IMR-90 (cell line): ENCODE measurements at regions not wholly inside any gene's neighbourhood (a gene's known extent, or its start where the extent isn't known, plus 50 kb on each side); places are given as distances from the start of the nearest gene placed in this dataset.

ENCODE experiments used
- ATAC-seq: fragments of 200-7000 bp; cut with Tn5 transposase; 2 replicates; pipeline ENCODE4 v1.9.1; 2020; ENCODE audit warnings: low read depth, mild to moderate bottlenecking, moderate library complexity
- BruUV-seq: library from RNA; stranded (reverse); fragments of 400-500 nt; replicated peaks from 2 replicates; lab custom pipeline; 2021; lab: Mats Ljungman, UMichigan
- CTCF ChIA-PET: fragments of 300-600 bp; formaldehyde crosslinking; extraction: SDS; loops from one replicate; lab custom pipeline; 2021; ENCODE audit warnings: antibody characterized with exemption; lab: Yijun Ruan, JAX
- POLR2A ChIA-PET: fragments of 300-600 bp; sonication (Branson Sonifier 250); formaldehyde crosslinking; loops from one replicate; lab custom pipeline; 2022; ENCODE audit warnings: antibody characterized with exemption; ENCODE audit not compliant: unreplicated experiment; lab: Charles Lee
- DNase-seq: peaks from one replicate; pipeline ENCODE4 v3.0.0; 2013
- H2AFZ ChIP-seq: replicated peaks from 2 replicates; pipeline ENCODE3; 2013; ENCODE audit warnings: low read length, mild to moderate bottlenecking; ENCODE audit not compliant: poor library complexity
- H2AK5ac ChIP-seq: 2 replicates; pipeline ENCODE4 v1.6.1; 2013; ENCODE audit warnings: low read depth, low read length, inconsistent platforms
- H2AK9ac ChIP-seq: replicated peaks from 2 replicates; pipeline ENCODE3; 2013; ENCODE audit warnings: mild to moderate bottlenecking, low read depth, low read length, moderate library complexity; ENCODE audit not compliant: poor library complexity
- H2BK120ac ChIP-seq: 2 replicates; pipeline ENCODE4 v1.6.1; 2013; ENCODE audit warnings: low read depth, low read length, inconsistent platforms
- H2BK15ac ChIP-seq: 3 replicates; pipeline ENCODE4 v1.6.1; 2013; ENCODE audit warnings: low read depth, low read length, inconsistent platforms
- H2BK20ac ChIP-seq: 2 replicates; pipeline ENCODE4 v1.6.1; 2013; ENCODE audit warnings: low read depth, mild to moderate bottlenecking, inconsistent platforms, low read length, moderate library complexity
- H2BK5ac ChIP-seq: 2 replicates; pipeline ENCODE4 v1.6.1; 2013; ENCODE audit warnings: mild to moderate bottlenecking, low read depth, low read length, inconsistent platforms; ENCODE audit not compliant: poor library complexity, severe bottlenecking
- H3K14ac ChIP-seq: replicated peaks from 2 replicates; pipeline ENCODE4 v1.6.1; 2013; ENCODE audit warnings: low read depth, low read length, inconsistent platforms
- H3K18ac ChIP-seq: 2 replicates; pipeline ENCODE4 v1.6.1; 2013; ENCODE audit warnings: low read depth, low read length, control low read depth
- H3K23ac ChIP-seq: 2 replicates; pipeline ENCODE4 v1.6.1; 2013; ENCODE audit warnings: low read depth, low read length, inconsistent platforms
- H3K27ac ChIP-seq: 2 replicates; pipeline ENCODE4 v1.5.1; 2013; ENCODE audit warnings: mild to moderate bottlenecking, control low read depth, low read length; ENCODE audit not compliant: insufficient read depth
- H3K27me3 ChIP-seq: 2 replicates; pipeline ENCODE4 v1.6.1; 2013; ENCODE audit warnings: low read length; ENCODE audit not compliant: control insufficient read depth, insufficient read depth
- H3K36me3 ChIP-seq: 2 replicates; pipeline ENCODE4 v1.6.1; 2013; ENCODE audit warnings: low read length, mixed read lengths; ENCODE audit not compliant: control insufficient read depth, insufficient read depth
- H3K4ac ChIP-seq: 2 replicates; pipeline ENCODE4 v1.6.1; 2013; ENCODE audit warnings: low read depth, low read length, inconsistent platforms
- H3K4me1 ChIP-seq: 2 replicates; pipeline ENCODE4 v1.6.1; 2013; ENCODE audit warnings: low read length, mixed read lengths; ENCODE audit not compliant: control insufficient read depth, insufficient read depth
- H3K4me2 ChIP-seq: 2 replicates; pipeline ENCODE4 v1.6.1; 2013; ENCODE audit warnings: low read depth, mild to moderate bottlenecking, control low read depth, low read length, moderate library complexity
- H3K4me3 ChIP-seq: 2 replicates; pipeline ENCODE4 v1.5.1; 2013; ENCODE audit warnings: low read depth, mild to moderate bottlenecking, control low read depth, low read length, moderate library complexity; ENCODE audit not compliant: insufficient read depth
- H3K56ac ChIP-seq: 2 replicates; pipeline ENCODE4 v1.6.1; 2013; ENCODE audit warnings: low read length, inconsistent platforms; ENCODE audit not compliant: insufficient read depth; ENCODE audit errors: extremely low read depth
- H3K79me1 ChIP-seq, 2 experiments: 2 replicates each; pipeline ENCODE4 v1.6.1; 2013; ENCODE audit warnings: low read length in 2 of 2, inconsistent platforms in 1 of 2, low read depth in 1 of 2
- H3K9ac ChIP-seq: 2 replicates; pipeline ENCODE4 v1.6.1; 2013; ENCODE audit warnings: low read depth, low read length, control low read depth
- H3K9me1 ChIP-seq: 2 replicates; pipeline ENCODE4 v1.6.1; 2013; ENCODE audit warnings: low read length, inconsistent platforms; ENCODE audit not compliant: insufficient read depth
- H3K9me3 ChIP-seq: 2 replicates; pipeline ENCODE4 v1.6.1; 2013; ENCODE audit warnings: low read length; ENCODE audit not compliant: control insufficient read depth, insufficient read depth
- H4K20me1 ChIP-seq: 2 replicates; pipeline ENCODE4 v1.6.1; 2013; ENCODE audit warnings: low read length, inconsistent platforms; ENCODE audit not compliant: insufficient read depth
- H4K5ac ChIP-seq: 2 replicates; pipeline ENCODE4 v1.6.1; 2013; ENCODE audit warnings: mild to moderate bottlenecking, low read depth, low read length, control low read depth
- H4K8ac ChIP-seq, 2 experiments: 2 replicates each; pipeline ENCODE4 v1.6.1; 2013; ENCODE audit warnings: low read depth in 2 of 2, low read length in 2 of 2, control low read depth in 1 of 2, inconsistent platforms in 1 of 2
- H4K91ac ChIP-seq: 2 replicates; pipeline ENCODE4 v1.6.1; 2013; ENCODE audit warnings: low read depth, low read length, inconsistent platforms; ENCODE audit not compliant: insufficient read depth
- CEBPB ChIP-seq: IDR thresholded peaks from 2 replicates; pipeline ENCODE4 v1.6.1; 2012; ENCODE audit warnings: low read depth, low read length, improper control_type of control experiment
- CHD1 ChIP-seq: IDR thresholded peaks from 2 replicates; pipeline ENCODE4 v1.6.1; 2012; ENCODE audit warnings: low read depth, low read length, improper control_type of control experiment
- MAZ ChIP-seq: IDR thresholded peaks from 2 replicates; pipeline ENCODE4 v1.6.1; 2012; ENCODE audit warnings: low read depth, mild to moderate bottlenecking, low read length, improper control_type of control experiment, moderate library complexity, borderline replicate concordance
- MXI1 ChIP-seq: IDR thresholded peaks from 2 replicates; pipeline ENCODE4 v1.6.1; 2012; ENCODE audit warnings: low read depth, mild to moderate bottlenecking, low read length, moderate library complexity, borderline replicate concordance
- NFE2L2 ChIP-seq: fragments of 150-350 bp; IDR thresholded peaks from 2 replicates; pipeline ENCODE4 v1.6.1; 2016; ENCODE audit warnings: low read depth, mild to moderate bottlenecking, low read length
- POLR2A ChIP-seq: IDR thresholded peaks from 2 replicates; pipeline ENCODE4 v1.6.1; 2012; ENCODE audit warnings: mild to moderate bottlenecking, low read depth, low read length
- RCOR1 ChIP-seq: IDR thresholded peaks from 2 replicates; pipeline ENCODE4 v1.6.1; 2012; ENCODE audit warnings: mild to moderate bottlenecking, low read length, improper control_type of control experiment; ENCODE audit not compliant: insufficient replicate concordance
- RFX5 ChIP-seq: IDR thresholded peaks from 2 replicates; pipeline ENCODE4 v1.8.0; 2012; ENCODE audit warnings: low read depth, mild to moderate bottlenecking, low read length, moderate library complexity
- WGBS, 2 experiments: methylation state at CpG; one replicate each; pipeline versions ENCODE4 v1.1.5 to v1.1.7; 2013; ENCODE audit warnings: missing lambda C conversion rate in 2 of 2; ENCODE audit not compliant: insufficient read length in 1 of 2; ENCODE audit errors: extremely low coverage in 2 of 2; 5-methylcytosine and 5-hydroxymethylcytosine counted together
- dilution Hi-C: fragments of 300-500 bp; cut with HindIII; formaldehyde crosslinking; loops from one replicate; pipeline ENCODE4 v1.14.3; 2018; ENCODE audit warnings: low sequenced_read_pairs; ENCODE audit not compliant: unreplicated experiment
- in situ Hi-C: fragments of 300-500 bp; cut with MboI; formaldehyde crosslinking; loops from 3 replicates; pipeline ENCODE4 v1.14.3; 2019; ENCODE audit warnings: low sequenced_read_pairs, inconsistent platforms, mixed read lengths
- intact Hi-C: fragments of 100-400 bp; cut with micrococcal nuclease; formaldehyde crosslinking; loops from 2 replicates; pipeline ENCODE4 v1.10.0; 2022

GRCh38 chr12:66879409-66879808 is 200.5 kb upstream of the GRIP1 start:
- H3K36me3 ChIP-seq: no peaks in the 10 kb centered on the region
- no peak for DNase-seq
- no peak overlapping the region for H3K4me3 ChIP-seq
- no peak overlapping the region for H3K4ac ChIP-seq
- H3K79me1 ChIP-seq: no peaks in the 10 kb centered on the region
- H2AK9ac ChIP-seq: no peak overlapping the region
- H4K20me1 ChIP-seq: no peaks in the 10 kb centered on the region
- H4K91ac ChIP-seq: no peak overlapping the region
- H2BK15ac ChIP-seq: no peak overlapping the region
- ChIA-PET CTCF (interaction anchor here (0.6 kb wide), 1 partner anchor 73 kb away, joined by 3 read pairs; no protein-coding TSS in a partner anchor), POLR2A (no interaction called here)
- dilution Hi-C loops (no loop called here), in situ Hi-C loops (no loop called here), intact Hi-C loops (no loop called here)
- H4K8ac ChIP-seq: no peak overlapping the region
- no peak for ATAC-seq
- H2BK120ac ChIP-seq: no peak overlapping the region
- BruUV-seq: no TSS peak
- no peak overlapping the region for H4K5ac ChIP-seq
- H3K9ac ChIP-seq: no peak overlapping the region
- H3K14ac ChIP-seq: no peak overlapping the region
- no peak overlapping the region for H2BK5ac ChIP-seq
- no peaks in the 10 kb centered on the region for H3K9me3 ChIP-seq
- no peak overlapping the region for H3K18ac ChIP-seq
- no peak overlapping the region for H3K27ac ChIP-seq
- no peaks in the 10 kb centered on the region for H3K27me3 ChIP-seq
- no peak overlapping the region for H3K56ac ChIP-seq
- H2AFZ ChIP-seq: no peak overlapping the region
- H3K9me1 ChIP-seq: no peaks in the 10 kb centered on the region
- H2AK5ac ChIP-seq: no peak overlapping the region
- TF ChIP-seq CEBPB (no peak), MXI1 (no peak), RCOR1 (no peak), CHD1 (no peak), MAZ (no peak), RFX5 (no peak), POLR2A (no peak), NFE2L2 (no peak)
- WGBS, 2 experiments: no CpG with 5 or more reads among the region's 4 CpGs
- H3K4me2 ChIP-seq: no peak overlapping the region
- no peaks in the 10 kb centered on the region for H3K4me1 ChIP-seq
- H3K23ac ChIP-seq: no peak overlapping the region
- H2BK20ac ChIP-seq: no peak overlapping the region
